IMR-90 (cell line): ENCODE measurements at regions not wholly inside any gene's neighbourhood (a gene's known extent, or its start where the extent isn't known, plus 50 kb on each side); places are given as distances from the start of the nearest gene placed in this dataset.

Experiments
- ATAC-seq: fragments of 200-7000 bp; cut with Tn5 transposase; 2 replicates; pipeline ENCODE4 v1.9.1; 2020; ENCODE audit warnings: low read depth, mild to moderate bottlenecking, moderate library complexity
- BruUV-seq: library from RNA; stranded (reverse); fragments of 400-500 nt; replicated peaks from 2 replicates; lab custom pipeline; 2021; lab: Mats Ljungman, UMichigan
- CTCF ChIA-PET: fragments of 300-600 bp; formaldehyde crosslinking; extraction: SDS; loops from one replicate; lab custom pipeline; 2021; ENCODE audit warnings: antibody characterized with exemption; lab: Yijun Ruan, JAX
- POLR2A ChIA-PET: fragments of 300-600 bp; sonication (Branson Sonifier 250); formaldehyde crosslinking; loops from one replicate; lab custom pipeline; 2022; ENCODE audit warnings: antibody characterized with exemption; ENCODE audit not compliant: unreplicated experiment; lab: Charles Lee
- DNase-seq: peaks from one replicate; pipeline ENCODE4 v3.0.0; 2013
- H2AFZ ChIP-seq: replicated peaks from 2 replicates; pipeline ENCODE3; 2013; ENCODE audit warnings: low read length, mild to moderate bottlenecking; ENCODE audit not compliant: poor library complexity
- H2AK5ac ChIP-seq: 2 replicates; pipeline ENCODE4 v1.6.1; 2013; ENCODE audit warnings: low read depth, low read length, inconsistent platforms
- H2AK9ac ChIP-seq: replicated peaks from 2 replicates; pipeline ENCODE3; 2013; ENCODE audit warnings: mild to moderate bottlenecking, low read depth, low read length, moderate library complexity; ENCODE audit not compliant: poor library complexity
- H2BK120ac ChIP-seq: 2 replicates; pipeline ENCODE4 v1.6.1; 2013; ENCODE audit warnings: low read depth, low read length, inconsistent platforms
- H2BK15ac ChIP-seq: 3 replicates; pipeline ENCODE4 v1.6.1; 2013; ENCODE audit warnings: low read depth, low read length, inconsistent platforms
- H2BK20ac ChIP-seq: 2 replicates; pipeline ENCODE4 v1.6.1; 2013; ENCODE audit warnings: low read depth, mild to moderate bottlenecking, inconsistent platforms, low read length, moderate library complexity
- H2BK5ac ChIP-seq: 2 replicates; pipeline ENCODE4 v1.6.1; 2013; ENCODE audit warnings: mild to moderate bottlenecking, low read depth, low read length, inconsistent platforms; ENCODE audit not compliant: poor library complexity, severe bottlenecking
- H3K14ac ChIP-seq: replicated peaks from 2 replicates; pipeline ENCODE4 v1.6.1; 2013; ENCODE audit warnings: low read depth, low read length, inconsistent platforms
- H3K18ac ChIP-seq: 2 replicates; pipeline ENCODE4 v1.6.1; 2013; ENCODE audit warnings: low read depth, low read length, control low read depth
- H3K23ac ChIP-seq: 2 replicates; pipeline ENCODE4 v1.6.1; 2013; ENCODE audit warnings: low read depth, low read length, inconsistent platforms
- H3K27ac ChIP-seq: 2 replicates; pipeline ENCODE4 v1.5.1; 2013; ENCODE audit warnings: mild to moderate bottlenecking, control low read depth, low read length; ENCODE audit not compliant: insufficient read depth
- H3K27me3 ChIP-seq: 2 replicates; pipeline ENCODE4 v1.6.1; 2013; ENCODE audit warnings: low read length; ENCODE audit not compliant: control insufficient read depth, insufficient read depth
- H3K36me3 ChIP-seq: 2 replicates; pipeline ENCODE4 v1.6.1; 2013; ENCODE audit warnings: low read length, mixed read lengths; ENCODE audit not compliant: control insufficient read depth, insufficient read depth
- H3K4ac ChIP-seq: 2 replicates; pipeline ENCODE4 v1.6.1; 2013; ENCODE audit warnings: low read depth, low read length, inconsistent platforms
- H3K4me1 ChIP-seq: 2 replicates; pipeline ENCODE4 v1.6.1; 2013; ENCODE audit warnings: low read length, mixed read lengths; ENCODE audit not compliant: control insufficient read depth, insufficient read depth
- H3K4me2 ChIP-seq: 2 replicates; pipeline ENCODE4 v1.6.1; 2013; ENCODE audit warnings: low read depth, mild to moderate bottlenecking, control low read depth, low read length, moderate library complexity
- H3K4me3 ChIP-seq: 2 replicates; pipeline ENCODE4 v1.5.1; 2013; ENCODE audit warnings: low read depth, mild to moderate bottlenecking, control low read depth, low read length, moderate library complexity; ENCODE audit not compliant: insufficient read depth
- H3K56ac ChIP-seq: 2 replicates; pipeline ENCODE4 v1.6.1; 2013; ENCODE audit warnings: low read length, inconsistent platforms; ENCODE audit not compliant: insufficient read depth; ENCODE audit errors: extremely low read depth
- H3K79me1 ChIP-seq, 2 experiments: 2 replicates each; pipeline ENCODE4 v1.6.1; 2013; ENCODE audit warnings: low read length in 2 of 2, inconsistent platforms in 1 of 2, low read depth in 1 of 2
- H3K9ac ChIP-seq: 2 replicates; pipeline ENCODE4 v1.6.1; 2013; ENCODE audit warnings: low read depth, low read length, control low read depth
- H3K9me1 ChIP-seq: 2 replicates; pipeline ENCODE4 v1.6.1; 2013; ENCODE audit warnings: low read length, inconsistent platforms; ENCODE audit not compliant: insufficient read depth
- H3K9me3 ChIP-seq: 2 replicates; pipeline ENCODE4 v1.6.1; 2013; ENCODE audit warnings: low read length; ENCODE audit not compliant: control insufficient read depth, insufficient read depth
- H4K20me1 ChIP-seq: 2 replicates; pipeline ENCODE4 v1.6.1; 2013; ENCODE audit warnings: low read length, inconsistent platforms; ENCODE audit not compliant: insufficient read depth
- H4K5ac ChIP-seq: 2 replicates; pipeline ENCODE4 v1.6.1; 2013; ENCODE audit warnings: mild to moderate bottlenecking, low read depth, low read length, control low read depth
- H4K8ac ChIP-seq, 2 experiments: 2 replicates each; pipeline ENCODE4 v1.6.1; 2013; ENCODE audit warnings: low read depth in 2 of 2, low read length in 2 of 2, control low read depth in 1 of 2, inconsistent platforms in 1 of 2
- H4K91ac ChIP-seq: 2 replicates; pipeline ENCODE4 v1.6.1; 2013; ENCODE audit warnings: low read depth, low read length, inconsistent platforms; ENCODE audit not compliant: insufficient read depth
- BHLHE40 ChIP-seq: fragments of 150-350 bp; IDR thresholded peaks from 2 replicates; pipeline ENCODE4 v1.6.1; 2016; ENCODE audit warnings: mild to moderate bottlenecking, low read depth, low read length
- CEBPB ChIP-seq: IDR thresholded peaks from 2 replicates; pipeline ENCODE4 v1.6.1; 2012; ENCODE audit warnings: low read depth, low read length, improper control_type of control experiment
- CHD1 ChIP-seq: IDR thresholded peaks from 2 replicates; pipeline ENCODE4 v1.6.1; 2012; ENCODE audit warnings: low read depth, low read length, improper control_type of control experiment
- FOS ChIP-seq: fragments of 150-350 bp; IDR thresholded peaks from 2 replicates; pipeline ENCODE4 v1.6.1; 2016; ENCODE audit warnings: low read depth, low read length
- MAFK ChIP-seq: IDR thresholded peaks from 2 replicates; pipeline ENCODE4 v1.6.1; 2012; ENCODE audit warnings: low read depth, low read length, improper control_type of control experiment
- MAZ ChIP-seq: IDR thresholded peaks from 2 replicates; pipeline ENCODE4 v1.6.1; 2012; ENCODE audit warnings: low read depth, mild to moderate bottlenecking, low read length, improper control_type of control experiment, moderate library complexity, borderline replicate concordance
- MXI1 ChIP-seq: IDR thresholded peaks from 2 replicates; pipeline ENCODE4 v1.6.1; 2012; ENCODE audit warnings: low read depth, mild to moderate bottlenecking, low read length, moderate library complexity, borderline replicate concordance
- NFE2L2 ChIP-seq: fragments of 150-350 bp; IDR thresholded peaks from 2 replicates; pipeline ENCODE4 v1.6.1; 2016; ENCODE audit warnings: low read depth, mild to moderate bottlenecking, low read length
- POLR2A ChIP-seq: IDR thresholded peaks from 2 replicates; pipeline ENCODE4 v1.6.1; 2012; ENCODE audit warnings: mild to moderate bottlenecking, low read depth, low read length
- RAD21 ChIP-seq: IDR thresholded peaks from 2 replicates; pipeline ENCODE4 v1.6.1; 2012; ENCODE audit warnings: low read length, improper control_type of control experiment
- RCOR1 ChIP-seq: IDR thresholded peaks from 2 replicates; pipeline ENCODE4 v1.6.1; 2012; ENCODE audit warnings: mild to moderate bottlenecking, low read length, improper control_type of control experiment; ENCODE audit not compliant: insufficient replicate concordance
- RFX5 ChIP-seq: IDR thresholded peaks from 2 replicates; pipeline ENCODE4 v1.8.0; 2012; ENCODE audit warnings: low read depth, mild to moderate bottlenecking, low read length, moderate library complexity
- SMC3 ChIP-seq: fragments of 150-350 bp; IDR thresholded peaks from 2 replicates; pipeline ENCODE4 v1.6.1; 2016; ENCODE audit warnings: low read depth, mild to moderate bottlenecking, antibody characterized with exemption, low read length, moderate library complexity
- WGBS, 2 experiments: methylation state at CpG; one replicate each; pipeline versions ENCODE4 v1.1.5 to v1.1.7; 2013; ENCODE audit warnings: missing lambda C conversion rate in 2 of 2; ENCODE audit not compliant: insufficient read length in 1 of 2; ENCODE audit errors: extremely low coverage in 2 of 2; 5-methylcytosine and 5-hydroxymethylcytosine counted together
- dilution Hi-C: fragments of 300-500 bp; cut with HindIII; formaldehyde crosslinking; loops from one replicate; pipeline ENCODE4 v1.14.3; 2018; ENCODE audit warnings: low sequenced_read_pairs; ENCODE audit not compliant: unreplicated experiment
- in situ Hi-C: fragments of 300-500 bp; cut with MboI; formaldehyde crosslinking; loops from 3 replicates; pipeline ENCODE4 v1.14.3; 2019; ENCODE audit warnings: low sequenced_read_pairs, inconsistent platforms, mixed read lengths
- intact Hi-C: fragments of 100-400 bp; cut with micrococcal nuclease; formaldehyde crosslinking; loops from 2 replicates; pipeline ENCODE4 v1.10.0; 2022
- TF ChIP-seq, protein P1 (sequence below): fragments of 150-350 bp; IDR thresholded peaks from 2 replicates; pipeline ENCODE4 v1.6.1; 2016; ENCODE audit warnings: low read depth, mild to moderate bottlenecking, low read length, moderate library complexity, borderline replicate concordance
- TF ChIP-seq, protein P2 (sequence below): conservative IDR thresholded peaks from 2 replicates; pipeline ENCODE4 v1.5.1; 2012; ENCODE audit warnings: mild to moderate bottlenecking, low read depth, low read length, improper control_type of control experiment
- TF ChIP-seq, protein P3 (sequence below): fragments of 150-350 bp; IDR thresholded peaks from 2 replicates; pipeline ENCODE4 v1.6.1; 2017; ENCODE audit warnings: mild to moderate bottlenecking, antibody characterized with exemption, low read length, low read depth

DNA sequence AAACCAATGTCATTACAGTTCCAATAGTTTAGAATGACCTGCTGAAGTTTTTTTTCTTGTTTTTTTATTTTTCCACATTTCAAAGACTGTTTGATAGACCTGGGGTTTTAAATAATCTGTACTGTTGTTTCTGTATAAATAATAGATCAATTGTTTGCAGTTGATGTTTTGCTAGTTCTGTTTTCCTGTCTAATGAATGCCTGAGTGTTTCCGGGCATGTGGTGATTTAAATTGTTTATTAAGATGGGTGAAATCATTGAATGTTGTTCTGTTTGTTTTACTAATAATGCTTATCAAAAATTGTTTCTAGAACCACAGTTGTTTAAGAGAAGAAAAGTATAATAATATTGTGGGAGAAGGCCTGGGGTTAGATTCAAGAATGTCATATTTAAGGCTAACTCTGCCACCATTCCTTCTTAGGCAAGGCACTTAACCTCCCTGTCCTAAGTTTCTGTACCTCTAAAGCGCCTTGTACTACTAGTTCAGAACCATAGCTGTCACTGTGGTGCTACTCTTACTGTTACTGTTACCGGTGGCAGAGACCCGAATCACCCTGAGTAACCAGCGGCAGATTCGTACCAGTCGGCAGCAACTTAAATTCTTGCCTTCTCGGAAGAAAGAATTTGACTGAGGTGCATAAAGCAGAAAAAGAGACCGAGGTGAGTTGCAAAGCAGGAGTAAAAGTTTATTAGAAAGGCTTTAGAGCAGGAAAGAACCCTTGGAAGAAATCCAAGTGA lies 1014.1 kb downstream of the REEP3 start:
- H3K14ac ChIP-seq: no peak overlapping the region
- no peaks in the 10 kb centered on the region for H3K27me3 ChIP-seq
- no peak overlapping the region for H2AK9ac ChIP-seq
- H3K4ac ChIP-seq: no peak overlapping the region
- H2BK20ac ChIP-seq: no peak overlapping the region
- TF ChIP-seq, protein P1, sequence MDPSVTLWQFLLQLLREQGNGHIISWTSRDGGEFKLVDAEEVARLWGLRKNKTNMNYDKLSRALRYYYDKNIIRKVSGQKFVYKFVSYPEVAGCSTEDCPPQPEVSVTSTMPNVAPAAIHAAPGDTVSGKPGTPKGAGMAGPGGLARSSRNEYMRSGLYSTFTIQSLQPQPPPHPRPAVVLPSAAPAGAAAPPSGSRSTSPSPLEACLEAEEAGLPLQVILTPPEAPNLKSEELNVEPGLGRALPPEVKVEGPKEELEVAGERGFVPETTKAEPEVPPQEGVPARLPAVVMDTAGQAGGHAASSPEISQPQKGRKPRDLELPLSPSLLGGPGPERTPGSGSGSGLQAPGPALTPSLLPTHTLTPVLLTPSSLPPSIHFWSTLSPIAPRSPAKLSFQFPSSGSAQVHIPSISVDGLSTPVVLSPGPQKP: no peak
- TF ChIP-seq MXI1: no peak
- no peak for TF ChIP-seq POLR2A
- no peak for TF ChIP-seq BHLHE40
- no peak for TF ChIP-seq FOS
- TF ChIP-seq, protein P2, sequence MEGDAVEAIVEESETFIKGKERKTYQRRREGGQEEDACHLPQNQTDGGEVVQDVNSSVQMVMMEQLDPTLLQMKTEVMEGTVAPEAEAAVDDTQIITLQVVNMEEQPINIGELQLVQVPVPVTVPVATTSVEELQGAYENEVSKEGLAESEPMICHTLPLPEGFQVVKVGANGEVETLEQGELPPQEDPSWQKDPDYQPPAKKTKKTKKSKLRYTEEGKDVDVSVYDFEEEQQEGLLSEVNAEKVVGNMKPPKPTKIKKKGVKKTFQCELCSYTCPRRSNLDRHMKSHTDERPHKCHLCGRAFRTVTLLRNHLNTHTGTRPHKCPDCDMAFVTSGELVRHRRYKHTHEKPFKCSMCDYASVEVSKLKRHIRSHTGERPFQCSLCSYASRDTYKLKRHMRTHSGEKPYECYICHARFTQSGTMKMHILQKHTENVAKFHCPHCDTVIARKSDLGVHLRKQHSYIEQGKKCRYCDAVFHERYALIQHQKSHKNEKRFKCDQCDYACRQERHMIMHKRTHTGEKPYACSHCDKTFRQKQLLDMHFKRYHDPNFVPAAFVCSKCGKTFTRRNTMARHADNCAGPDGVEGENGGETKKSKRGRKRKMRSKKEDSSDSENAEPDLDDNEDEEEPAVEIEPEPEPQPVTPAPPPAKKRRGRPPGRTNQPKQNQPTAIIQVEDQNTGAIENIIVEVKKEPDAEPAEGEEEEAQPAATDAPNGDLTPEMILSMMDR: no peak
- TF ChIP-seq RCOR1: no peak
- TF ChIP-seq CHD1: no peak
- TF ChIP-seq RFX5: no peak
- TF ChIP-seq NFE2L2: no peak
- no peak for TF ChIP-seq MAZ
- no peak for TF ChIP-seq SMC3
- TF ChIP-seq, protein P3, sequence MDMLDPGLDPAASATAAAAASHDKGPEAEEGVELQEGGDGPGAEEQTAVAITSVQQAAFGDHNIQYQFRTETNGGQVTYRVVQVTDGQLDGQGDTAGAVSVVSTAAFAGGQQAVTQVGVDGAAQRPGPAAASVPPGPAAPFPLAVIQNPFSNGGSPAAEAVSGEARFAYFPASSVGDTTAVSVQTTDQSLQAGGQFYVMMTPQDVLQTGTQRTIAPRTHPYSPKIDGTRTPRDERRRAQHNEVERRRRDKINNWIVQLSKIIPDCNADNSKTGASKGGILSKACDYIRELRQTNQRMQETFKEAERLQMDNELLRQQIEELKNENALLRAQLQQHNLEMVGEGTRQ: no peak
- TF ChIP-seq MAFK: no peak
- no peak for TF ChIP-seq RAD21
- TF ChIP-seq CEBPB: no peak
- H3K9ac ChIP-seq: no peak overlapping the region
- no peaks in the 10 kb centered on the region for H3K9me1 ChIP-seq
- 79% methylated on average over 6 of the region's 9 CpGs; no CpG with 5 or more reads in 1 of the 2 experiments for WGBS, 2 experiments
- H3K36me3 ChIP-seq: no peaks in the 10 kb centered on the region
- no peak overlapping the region for H3K23ac ChIP-seq
- in situ Hi-C loops: no loop called here
- H3K56ac ChIP-seq: no peak overlapping the region
- ATAC-seq: no peak
- no peak overlapping the region for H2BK15ac ChIP-seq
- H4K91ac ChIP-seq: no peak overlapping the region
- no peak overlapping the region for H2AFZ ChIP-seq
- H3K18ac ChIP-seq: no peak overlapping the region
- no peak overlapping the region for H2BK5ac ChIP-seq
- H3K4me3 ChIP-seq: no peak overlapping the region
- H4K20me1 ChIP-seq: no peaks in the 10 kb centered on the region
- no TSS peak for BruUV-seq
- no peaks in the 10 kb centered on the region for H3K4me1 ChIP-seq
- H3K9me3 ChIP-seq: no peaks in the 10 kb centered on the region
- H3K79me1 ChIP-seq: no peaks in the 10 kb centered on the region
- no peak overlapping the region for H2BK120ac ChIP-seq
- H4K5ac ChIP-seq: no peak overlapping the region
- no peak overlapping the region for H4K8ac ChIP-seq
- H2AK5ac ChIP-seq: no peak overlapping the region
- dilution Hi-C loops: no loop called here
- H3K4me2 ChIP-seq: no peak overlapping the region
- ChIA-PET POLR2A (no interaction called here), CTCF (no interaction called here)
- DNase-seq: no peak
- intact Hi-C loops: no loop called here
- H3K27ac ChIP-seq: no peak overlapping the region
